ENCODE measurements at regions not wholly inside any gene's neighbourhood (a gene's known extent, or its start where the extent isn't known, plus 50 kb on each side); places are given as distances from the start of the nearest gene placed in this dataset.
"Not testable (repeated sequence)": the region's sequence is repeated elsewhere in the genome, so short reads cannot be mapped to it uniquely, and the experiment has no call there.

DNA sequence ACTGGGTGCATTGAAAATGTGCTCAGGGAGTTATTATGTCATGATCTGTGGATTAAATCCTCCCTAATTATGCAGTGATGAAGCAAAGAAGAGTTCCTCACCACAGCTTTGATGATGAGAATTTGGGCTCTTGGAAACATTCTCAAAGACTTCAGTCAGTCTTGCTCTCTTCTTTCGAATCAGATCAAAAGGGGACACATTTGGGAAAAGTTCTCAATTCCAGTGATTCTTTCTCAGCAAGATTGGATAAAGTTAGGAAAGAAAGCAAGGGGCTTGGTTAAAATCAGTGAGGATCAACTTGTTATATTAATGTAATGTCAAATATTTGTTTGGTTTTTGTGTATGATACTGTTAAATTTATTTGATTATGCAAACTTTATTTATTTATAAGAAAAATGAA, 411.3 kb upstream of the ACTBL2 start:
- DNase-seq (ENCODE audit: low spot score): no peak

GRCh38 chr5:57891443-57891842, 408.8 kb upstream of the ACTBL2 start:
- DNase-seq (ENCODE audit: low spot score): no peak

DNA sequence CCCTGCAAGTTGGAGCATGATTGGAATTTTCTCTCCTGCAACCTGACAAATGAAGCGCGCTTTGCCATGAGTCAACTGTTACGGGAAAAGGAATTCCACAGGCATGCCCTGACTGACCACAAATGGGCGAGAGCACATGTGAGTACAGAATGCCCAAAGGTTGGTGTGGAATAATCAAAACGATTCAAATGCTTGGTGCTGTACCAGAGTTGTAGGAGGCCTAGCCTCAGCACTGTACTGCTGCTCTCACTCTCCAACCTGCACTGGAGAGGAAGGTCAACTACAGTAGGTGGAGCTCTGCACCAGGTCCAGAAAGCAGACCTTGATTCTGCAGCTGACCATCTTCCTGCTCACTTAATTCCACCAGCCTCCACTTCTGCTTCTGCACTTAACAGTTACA, 406.9 kb upstream of the ACTBL2 start:
- DNase-seq (ENCODE audit: low spot score): no peak

GRCh38 chr5:57887851-57888621, 405.4 kb upstream of the ACTBL2 start:
- DNase-seq (ENCODE audit: low spot score): peak; percentile 11

GRCh38 chr5:57884346-57885102, 401.9 kb upstream of the ACTBL2 start:
- DNase-seq (ENCODE audit: low spot score): no peak

DNA sequence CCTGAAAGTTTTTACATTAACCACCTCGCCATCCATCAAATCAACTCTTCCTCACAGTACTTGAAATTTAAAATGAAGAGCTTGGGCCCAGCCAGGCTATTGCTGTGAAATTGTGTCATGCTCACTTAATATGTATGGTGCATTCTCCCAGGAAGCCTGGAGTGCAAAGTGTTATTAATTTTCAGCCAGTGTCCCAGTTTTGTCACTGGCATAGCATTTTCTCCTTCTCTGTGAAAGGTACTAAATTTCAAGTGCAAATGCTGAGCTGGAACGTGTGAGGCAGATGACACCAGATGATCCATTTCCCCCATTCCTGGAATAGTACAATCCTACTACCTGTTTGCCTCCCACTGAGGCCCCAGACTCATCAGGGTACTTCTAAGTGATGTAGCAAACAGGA, 397.6 kb upstream of the ACTBL2 start:
- DNase-seq (ENCODE audit: low spot score): no peak

- no peak for DNase-seq (ENCODE audit: low spot score)
These were observed 395.7 kb upstream of the ACTBL2 start for GRCh38 chr5:57878301-57878722.

GRCh38 chr5:57871496-57871895, 388.9 kb upstream of the ACTBL2 start:
- no peak for DNase-seq (ENCODE audit: low spot score)

DNA sequence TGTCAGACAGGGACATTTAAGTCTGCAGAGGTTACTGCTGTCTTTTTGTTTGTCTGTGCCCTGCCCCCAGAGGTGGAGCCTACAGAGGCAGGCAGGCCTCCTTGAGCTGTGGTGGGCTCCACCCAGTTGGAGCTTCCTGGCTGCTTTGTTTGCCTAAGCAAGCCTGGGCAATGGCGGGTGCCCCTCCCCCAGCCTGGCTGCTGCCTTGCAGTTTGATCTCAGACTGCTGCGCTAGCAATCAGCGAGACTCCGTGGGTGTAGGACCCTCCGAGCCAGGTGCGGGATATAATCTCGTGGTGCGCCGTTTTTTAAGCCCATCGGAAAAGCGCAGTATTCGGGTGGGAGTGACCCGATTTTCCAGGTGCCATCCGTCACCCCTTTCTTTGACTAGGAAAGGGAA, 387.7 kb upstream of the ACTBL2 start:
- not testable (repeated sequence) for DNase-seq (ENCODE audit: low spot score)

DNA sequence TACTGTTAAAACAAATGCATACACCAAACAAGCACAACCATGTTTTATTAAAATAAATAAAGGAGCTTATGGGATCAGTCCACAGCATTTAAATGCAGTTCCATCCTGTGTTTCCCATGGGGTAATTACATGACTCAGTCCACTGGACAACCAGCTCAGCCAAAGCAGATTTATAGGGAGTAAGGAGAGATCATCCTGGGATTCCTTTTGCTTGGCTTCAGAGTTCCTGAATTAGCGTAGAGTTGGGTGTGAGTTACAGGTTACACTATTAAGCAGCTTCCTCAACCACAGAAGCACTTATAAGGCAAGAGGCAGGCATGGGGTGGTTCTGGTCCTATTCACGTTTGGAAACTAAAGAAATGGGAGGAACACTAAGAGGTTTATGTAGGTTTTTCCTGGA, 381.1 kb upstream of the ACTBL2 start:
- DNase-seq (ENCODE audit: low spot score): no peak

- no peak for DNase-seq (ENCODE audit: low spot score)
These were observed 380.3 kb upstream of the ACTBL2 start for GRCh38 chr5:57862942-57863341.

DNA sequence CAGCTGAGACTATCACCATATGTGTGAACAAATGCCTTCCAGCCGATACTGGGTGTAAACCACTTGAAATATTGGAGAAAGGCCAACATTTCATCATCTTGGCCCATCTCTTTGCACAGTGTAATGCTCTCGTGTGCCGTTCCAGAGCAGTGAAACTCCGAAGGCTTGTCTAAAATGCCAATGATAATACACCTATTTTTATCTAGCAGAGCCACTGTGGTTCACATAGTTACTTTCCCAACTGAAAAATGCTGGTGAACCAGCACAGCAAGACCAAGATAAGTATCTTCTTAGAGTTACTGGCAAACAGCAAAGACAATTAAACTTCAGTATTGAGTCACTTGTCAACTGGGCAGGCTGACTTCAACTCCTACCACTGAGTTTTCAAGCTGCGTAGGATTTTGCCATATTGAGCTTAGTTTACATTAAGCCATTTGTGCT, 379.9 kb upstream of the ACTBL2 start:
- no peak for DNase-seq (ENCODE audit: low spot score)

- DNase-seq (ENCODE audit: low spot score): no peak
These were observed 377.0 kb upstream of the ACTBL2 start for GRCh38 chr5:57859626-57860025.

DNA sequence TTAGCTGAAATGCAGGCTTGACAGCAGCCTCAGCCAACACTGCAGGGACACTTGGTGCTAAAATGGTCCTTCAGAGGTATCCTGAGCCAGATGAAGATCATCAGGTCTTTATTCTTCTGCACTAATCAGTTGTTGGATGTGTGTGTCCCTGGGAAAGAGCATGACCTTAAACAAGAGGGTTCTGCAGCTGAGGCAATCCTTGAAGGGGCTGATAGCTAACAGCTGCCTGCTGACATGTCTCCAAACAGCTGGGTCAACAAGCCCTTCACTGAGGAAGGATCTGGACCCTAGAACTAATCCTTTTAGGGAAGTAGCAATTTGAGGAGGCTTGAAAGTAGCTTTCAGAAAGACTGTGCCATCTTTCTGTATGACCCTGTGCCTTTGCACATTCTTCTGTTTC, 376.3 kb upstream of the ACTBL2 start:
- no peak for DNase-seq (ENCODE audit: low spot score)

GRCh38 chr5:57857696-57858095, 375.1 kb upstream of the ACTBL2 start:
- DNase-seq (ENCODE audit: low spot score): no peak

GRCh38 chr5:57855831-57856230, 373.2 kb upstream of the ACTBL2 start:
- no peak for DNase-seq (ENCODE audit: low spot score)

- DNase-seq (ENCODE audit: low spot score): no peak
These were observed 371.5 kb upstream of the ACTBL2 start for GRCh38 chr5:57853929-57854697.

- no peak for DNase-seq (ENCODE audit: low spot score)
These were observed 367.5 kb upstream of the ACTBL2 start for GRCh38 chr5:57850109-57850508.

DNA sequence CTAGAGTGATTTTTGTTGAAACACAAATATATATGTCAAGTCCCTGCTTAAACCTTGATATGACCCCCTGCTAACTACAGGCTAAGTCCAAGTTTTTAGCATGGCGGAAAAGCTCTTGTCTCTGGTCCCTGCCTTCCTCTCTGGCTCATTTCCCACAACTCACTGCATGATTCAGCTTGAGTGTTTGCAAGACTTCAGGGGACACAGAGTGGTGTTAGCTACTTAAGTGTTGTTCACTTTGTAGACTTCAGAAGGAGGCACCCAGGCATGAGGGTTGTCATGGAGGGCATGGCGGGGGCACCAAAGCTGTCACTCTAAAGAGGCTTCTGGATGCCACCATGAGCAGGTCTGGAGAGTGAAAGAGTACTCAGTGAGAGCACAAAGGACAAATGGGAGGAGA, 362.4 kb upstream of the ACTBL2 start:
- DNase-seq (ENCODE audit: low spot score): no peak

DNA sequence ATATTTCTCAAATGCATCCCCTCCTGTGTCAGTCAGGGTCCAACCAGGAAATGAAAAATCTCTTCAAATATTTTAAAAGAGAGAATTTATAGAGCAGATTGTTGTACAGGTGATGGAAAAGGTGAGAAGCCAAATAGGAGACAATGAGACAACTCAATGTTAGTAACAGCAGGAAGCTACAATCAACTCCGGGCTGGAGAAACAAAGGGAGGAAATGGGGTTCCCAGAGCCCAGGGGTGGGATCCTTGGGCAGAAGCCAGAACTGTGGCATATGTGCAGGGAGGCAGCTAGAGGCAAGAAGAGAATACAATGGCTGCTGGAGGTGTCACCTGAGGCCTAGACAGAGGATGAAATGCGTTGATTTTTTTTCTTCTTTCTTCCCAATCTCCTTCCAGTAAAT, 361.8 kb upstream of the ACTBL2 start:
- no peak for DNase-seq (ENCODE audit: low spot score)

GRCh38 chr5:57843059-57843367, 360.4 kb upstream of the ACTBL2 start:
- no peak for DNase-seq (ENCODE audit: low spot score)

GRCh38 chr5:57842364-57843058, 359.9 kb upstream of the ACTBL2 start:
- DNase-seq (ENCODE audit: low spot score): no peak
